ENCODE measurements at regions not wholly inside any gene's neighbourhood (a gene's known extent, or its start where the extent isn't known, plus 50 kb on each side); places are given as distances from the start of the nearest gene placed in this dataset.

DNA sequence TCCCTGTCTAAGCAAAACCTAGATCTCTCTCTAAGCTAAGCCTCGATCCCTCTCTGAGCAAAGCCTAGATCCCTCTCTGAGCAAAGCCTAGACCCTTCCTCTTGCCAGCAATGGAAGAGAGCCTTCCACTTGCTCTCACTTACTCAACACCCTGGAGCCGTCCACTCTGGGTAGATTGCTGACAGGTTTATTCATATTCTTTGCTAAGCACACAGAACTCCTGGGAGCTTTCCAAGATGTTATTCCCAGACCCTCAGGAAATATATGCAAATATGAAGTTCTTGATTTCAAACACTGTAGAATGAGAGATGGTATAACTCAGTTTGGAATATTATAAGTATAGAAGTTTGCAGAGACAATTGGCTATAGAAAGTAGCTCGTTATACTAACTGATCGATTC, 503.8 kb upstream of the CELF2 start:
- Histone ChIP-seq H3K36me3 (ENCODE audit: insufficient read depth, insufficient read length, low read length) (no peaks in the 10 kb centered on the region), H3K27me3 (ENCODE audit: insufficient read depth, insufficient read length) (no peaks in the 10 kb centered on the region), H3K4me3 (ENCODE audit: insufficient read length, low read depth) (no peak overlapping the region), H3K4me1 (ENCODE audit: insufficient read depth, insufficient read length) (no peaks in the 10 kb centered on the region), H3K9ac (ENCODE audit: insufficient read length, low read depth) (no peak overlapping the region), H3K9me3 (ENCODE audit: insufficient read depth, low read length) (no peaks in the 10 kb centered on the region)
- no peak for TF ChIP-seq SUZ12 (IDR thresholded peaks at IDR 0.05; ENCODE audit: extremely low read depth, insufficient read depth, insufficient read length)
- TF ChIP-seq ZNF274 (IDR thresholded peaks at IDR 0.05; ENCODE audit: low read depth, low read length), result no peak
- TF ChIP-seq YY1 (IDR thresholded peaks at IDR 0.05; ENCODE audit: insufficient read depth, insufficient read length), result no peak
- no peak for DNase-seq (ENCODE audit: low read depth, low spot score)

- H3K9me3 ChIP-seq (ENCODE audit: insufficient read depth, low read length), result no peaks in the 10 kb centered on the region
These were observed 502.9 kb upstream of the CELF2 start for GRCh38 chr10:10514797-10515196.

GRCh38 chr10:10515479-10516204, 502.0 kb upstream of the CELF2 start:
- Histone ChIP-seq H3K9ac (ENCODE audit: insufficient read length, low read depth) (no peak overlapping the region), H3K36me3 (ENCODE audit: insufficient read depth, insufficient read length, low read length) (no peaks in the 10 kb centered on the region), H3K27me3 (ENCODE audit: insufficient read depth, insufficient read length) (no peaks in the 10 kb centered on the region), H3K9me3 (ENCODE audit: insufficient read depth, low read length) (no peaks in the 10 kb centered on the region), H3K4me3 (ENCODE audit: insufficient read length, low read depth) (no peak overlapping the region), H3K4me1 (ENCODE audit: insufficient read depth, insufficient read length) (no peaks in the 10 kb centered on the region)
- TF ChIP-seq YY1 (IDR thresholded peaks at IDR 0.05; ENCODE audit: insufficient read depth, insufficient read length), result no peak
- no peak for TF ChIP-seq SUZ12 (IDR thresholded peaks at IDR 0.05; ENCODE audit: extremely low read depth, insufficient read depth, insufficient read length)
- no peak for TF ChIP-seq ZNF274 (IDR thresholded peaks at IDR 0.05; ENCODE audit: low read depth, low read length)
- no peak for DNase-seq (ENCODE audit: low read depth, low spot score)

More at GRCh38 chr10:10514797-10515196, 502.9 kb upstream of the CELF2 start:
- Histone ChIP-seq H3K4me3 (ENCODE audit: insufficient read length, low read depth) (no peak overlapping the region), H3K4me1 (ENCODE audit: insufficient read depth, insufficient read length) (no peaks in the 10 kb centered on the region), H3K36me3 (ENCODE audit: insufficient read depth, insufficient read length, low read length) (no peaks in the 10 kb centered on the region), H3K27me3 (ENCODE audit: insufficient read depth, insufficient read length) (no peaks in the 10 kb centered on the region), H3K9ac (ENCODE audit: insufficient read length, low read depth) (no peak overlapping the region)
- no peak for DNase-seq (ENCODE audit: low read depth, low spot score)
- no peak for TF ChIP-seq ZNF274 (IDR thresholded peaks at IDR 0.05; ENCODE audit: low read depth, low read length)
- TF ChIP-seq YY1 (IDR thresholded peaks at IDR 0.05; ENCODE audit: insufficient read depth, insufficient read length), result no peak
- no peak for TF ChIP-seq SUZ12 (IDR thresholded peaks at IDR 0.05; ENCODE audit: extremely low read depth, insufficient read depth, insufficient read length)

- H3K9me3 ChIP-seq (ENCODE audit: insufficient read depth, low read length), result no peaks in the 10 kb centered on the region
- no peak for DNase-seq (ENCODE audit: low read depth, low spot score)
- no peak overlapping the region for H3K4me3 ChIP-seq (ENCODE audit: insufficient read length, low read depth)
- H3K9ac ChIP-seq (ENCODE audit: insufficient read length, low read depth), result no peak overlapping the region
- no peaks in the 10 kb centered on the region for H3K36me3 ChIP-seq (ENCODE audit: insufficient read depth, insufficient read length, low read length)
- H3K4me1 ChIP-seq (ENCODE audit: insufficient read depth, insufficient read length), result no peaks in the 10 kb centered on the region
- no peaks in the 10 kb centered on the region for H3K27me3 ChIP-seq (ENCODE audit: insufficient read depth, insufficient read length)
- TF ChIP-seq ZNF274 (IDR thresholded peaks at IDR 0.05; ENCODE audit: low read depth, low read length) (no peak), YY1 (IDR thresholded peaks at IDR 0.05; ENCODE audit: insufficient read depth, insufficient read length) (no peak), SUZ12 (IDR thresholded peaks at IDR 0.05; ENCODE audit: extremely low read depth, insufficient read depth, insufficient read length) (no peak)
These were observed 501.1 kb upstream of the CELF2 start for GRCh38 chr10:10516346-10517130.

DNA sequence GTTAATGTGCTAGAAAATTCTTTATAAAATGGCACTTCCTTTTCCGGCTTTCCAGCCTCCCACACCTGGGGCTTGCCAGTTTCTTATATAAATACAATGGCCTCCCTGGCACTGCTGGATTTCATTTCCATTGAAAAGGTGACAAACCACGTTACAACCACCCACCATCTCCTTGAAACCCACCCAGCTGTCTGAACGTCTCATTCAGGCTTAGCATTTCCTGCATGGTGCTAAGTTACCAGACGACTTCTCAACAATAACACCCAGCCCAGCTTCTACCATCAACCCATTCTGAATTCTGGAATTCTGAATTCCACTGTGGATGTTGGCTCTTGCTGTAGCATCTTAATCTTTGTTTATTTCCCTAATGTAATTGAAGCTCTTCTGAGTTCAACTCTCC, 499.8 kb upstream of the CELF2 start:
- Histone ChIP-seq H3K9ac (ENCODE audit: insufficient read length, low read depth) (no peak overlapping the region), H3K4me1 (ENCODE audit: insufficient read depth, insufficient read length) (no peaks in the 10 kb centered on the region), H3K4me3 (ENCODE audit: insufficient read length, low read depth) (no peak overlapping the region), H3K27me3 (ENCODE audit: insufficient read depth, insufficient read length) (no peaks in the 10 kb centered on the region), H3K9me3 (ENCODE audit: insufficient read depth, low read length) (no peaks in the 10 kb centered on the region), H3K36me3 (ENCODE audit: insufficient read depth, insufficient read length, low read length) (no peaks in the 10 kb centered on the region)
- TF ChIP-seq SUZ12 (IDR thresholded peaks at IDR 0.05; ENCODE audit: extremely low read depth, insufficient read depth, insufficient read length) (no peak), YY1 (IDR thresholded peaks at IDR 0.05; ENCODE audit: insufficient read depth, insufficient read length) (no peak), ZNF274 (IDR thresholded peaks at IDR 0.05; ENCODE audit: low read depth, low read length) (no peak)
- DNase-seq (ENCODE audit: low read depth, low spot score), result no peak

GRCh38 chr10:10519674-10520073, 498.0 kb upstream of the CELF2 start:
- H3K4me1 ChIP-seq (ENCODE audit: insufficient read depth, insufficient read length), result no peaks in the 10 kb centered on the region
- no peaks in the 10 kb centered on the region for H3K27me3 ChIP-seq (ENCODE audit: insufficient read depth, insufficient read length)
- DNase-seq (ENCODE audit: low read depth, low spot score), result no peak
- H3K36me3 ChIP-seq (ENCODE audit: insufficient read depth, insufficient read length, low read length), result no peaks in the 10 kb centered on the region
- H3K9ac ChIP-seq (ENCODE audit: insufficient read length, low read depth), result no peak overlapping the region
- no peak overlapping the region for H3K4me3 ChIP-seq (ENCODE audit: insufficient read length, low read depth)
- TF ChIP-seq YY1 (IDR thresholded peaks at IDR 0.05; ENCODE audit: insufficient read depth, insufficient read length) (no peak), SUZ12 (IDR thresholded peaks at IDR 0.05; ENCODE audit: extremely low read depth, insufficient read depth, insufficient read length) (no peak), ZNF274 (IDR thresholded peaks at IDR 0.05; ENCODE audit: low read depth, low read length) (no peak)
- H3K9me3 ChIP-seq (ENCODE audit: insufficient read depth, low read length), result no peaks in the 10 kb centered on the region
